ENCODE measurements at regions not wholly inside any gene's neighbourhood (a gene's known extent, or its start where the extent isn't known, plus 50 kb on each side); places are given as distances from the start of the nearest gene placed in this dataset.

DNA sequence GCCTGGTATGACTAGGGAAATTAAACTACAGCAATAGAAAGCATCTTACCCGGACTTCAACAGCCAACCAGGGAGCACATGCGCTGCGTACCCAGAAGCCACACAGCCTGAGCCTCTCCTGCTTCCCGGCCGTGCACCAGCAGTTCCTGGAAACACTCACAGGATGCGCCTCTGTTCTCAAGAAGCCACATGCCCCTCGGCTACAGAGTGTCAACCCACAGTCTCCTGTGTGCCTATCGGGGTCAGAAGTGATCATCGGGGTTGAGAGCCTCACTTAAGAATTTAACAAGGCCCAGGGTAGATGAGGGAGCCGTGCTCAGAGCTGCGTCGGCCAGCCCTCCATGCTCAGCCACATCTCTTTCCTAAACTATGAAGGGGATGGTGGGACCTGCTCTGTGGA lies 147.2 kb upstream of the GGTLC1 start:
- TF ChIP-seq, protein P1, sequence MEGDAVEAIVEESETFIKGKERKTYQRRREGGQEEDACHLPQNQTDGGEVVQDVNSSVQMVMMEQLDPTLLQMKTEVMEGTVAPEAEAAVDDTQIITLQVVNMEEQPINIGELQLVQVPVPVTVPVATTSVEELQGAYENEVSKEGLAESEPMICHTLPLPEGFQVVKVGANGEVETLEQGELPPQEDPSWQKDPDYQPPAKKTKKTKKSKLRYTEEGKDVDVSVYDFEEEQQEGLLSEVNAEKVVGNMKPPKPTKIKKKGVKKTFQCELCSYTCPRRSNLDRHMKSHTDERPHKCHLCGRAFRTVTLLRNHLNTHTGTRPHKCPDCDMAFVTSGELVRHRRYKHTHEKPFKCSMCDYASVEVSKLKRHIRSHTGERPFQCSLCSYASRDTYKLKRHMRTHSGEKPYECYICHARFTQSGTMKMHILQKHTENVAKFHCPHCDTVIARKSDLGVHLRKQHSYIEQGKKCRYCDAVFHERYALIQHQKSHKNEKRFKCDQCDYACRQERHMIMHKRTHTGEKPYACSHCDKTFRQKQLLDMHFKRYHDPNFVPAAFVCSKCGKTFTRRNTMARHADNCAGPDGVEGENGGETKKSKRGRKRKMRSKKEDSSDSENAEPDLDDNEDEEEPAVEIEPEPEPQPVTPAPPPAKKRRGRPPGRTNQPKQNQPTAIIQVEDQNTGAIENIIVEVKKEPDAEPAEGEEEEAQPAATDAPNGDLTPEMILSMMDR (IDR thresholded peaks at IDR 0.05): no peak
- no peak for TF ChIP-seq POLR2A (IDR thresholded peaks at IDR 0.05)

All from heart left ventricle (tissue), 13 donors.